HG03097 (cell line): ENCODE measurements at regions not wholly inside any gene's neighbourhood (a gene's known extent, or its start where the extent isn't known, plus 50 kb on each side); places are given as distances from the start of the nearest gene placed in this dataset.

Experiments used
- ATAC-seq: cut with Tn5 transposase; IDR thresholded peaks from one replicate; pipeline ENCODE4 v1.9.1; 2021; ENCODE audit not compliant: unreplicated experiment, low FRiP score

GRCh38 chr18:60656553-60656952 lies 284.0 kb upstream of the MC4R start:
- ATAC-seq: no peak

DNA sequence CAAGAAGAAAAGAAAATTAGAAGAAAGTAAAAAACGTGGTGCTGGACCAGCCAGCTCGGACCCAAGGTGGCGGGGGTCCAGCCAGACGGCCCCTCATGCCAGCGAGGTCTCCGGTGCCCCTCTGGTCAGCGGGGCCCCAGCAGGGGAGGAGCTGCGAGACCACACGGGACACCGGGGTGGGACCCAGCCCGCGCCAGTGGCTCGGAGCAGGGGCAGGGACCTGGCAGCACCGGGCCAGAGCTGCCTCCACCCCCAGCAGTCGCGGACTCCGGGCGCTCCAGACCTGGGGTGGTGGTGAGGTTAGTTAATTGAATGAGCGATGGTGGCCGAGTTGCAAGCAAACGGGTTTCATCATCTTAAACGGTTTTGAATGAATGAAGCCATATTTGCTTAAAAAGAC lies 289.9 kb upstream of the MC4R start:
- no peak for ATAC-seq

GRCh38 chr18:60663060-60663989 lies 290.8 kb upstream of the MC4R start:
- ATAC-seq: no peak

DNA sequence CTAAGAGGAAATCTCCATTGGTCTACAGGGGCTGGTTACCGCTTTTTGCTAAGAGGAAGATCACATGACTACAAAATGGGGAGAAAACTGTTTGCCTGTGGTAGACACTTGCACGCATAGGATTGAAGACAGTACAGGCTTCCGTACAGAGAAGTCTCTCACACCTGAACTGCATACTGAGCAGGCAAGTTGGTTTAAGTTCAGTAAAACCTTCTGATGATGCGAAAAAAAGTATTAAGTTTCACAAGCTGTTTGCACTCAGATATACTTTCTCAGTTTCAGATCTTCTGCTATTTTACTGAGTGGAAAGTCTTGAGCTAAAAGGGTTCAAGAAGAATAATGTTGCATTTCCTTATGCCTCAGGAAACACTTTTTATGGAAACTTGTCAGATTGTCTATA lies 292.2 kb upstream of the MC4R start:
- ATAC-seq: no peak

DNA sequence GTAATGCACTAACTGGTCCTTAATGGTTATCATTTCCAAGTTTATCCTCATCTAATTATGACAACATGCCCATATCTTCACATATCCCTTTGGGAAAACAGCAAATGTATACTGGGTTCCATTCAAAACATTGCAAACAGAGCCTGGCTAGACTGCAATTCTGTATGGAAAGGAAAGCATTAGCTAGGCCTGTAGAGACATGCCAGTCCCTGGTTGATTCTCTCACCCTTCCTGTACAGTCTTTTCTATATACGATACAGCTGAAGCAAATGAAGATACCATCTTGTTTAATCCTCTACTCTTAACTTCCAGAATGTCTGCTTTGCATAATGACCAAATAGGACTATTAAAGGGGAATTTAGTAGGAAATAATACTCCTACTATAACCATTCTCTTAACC lies 294.4 kb upstream of the MC4R start:
- ATAC-seq: no peak

- no peak for ATAC-seq
Measured at GRCh38 chr18:60668583-60668982, 296.0 kb upstream of the MC4R start.

DNA sequence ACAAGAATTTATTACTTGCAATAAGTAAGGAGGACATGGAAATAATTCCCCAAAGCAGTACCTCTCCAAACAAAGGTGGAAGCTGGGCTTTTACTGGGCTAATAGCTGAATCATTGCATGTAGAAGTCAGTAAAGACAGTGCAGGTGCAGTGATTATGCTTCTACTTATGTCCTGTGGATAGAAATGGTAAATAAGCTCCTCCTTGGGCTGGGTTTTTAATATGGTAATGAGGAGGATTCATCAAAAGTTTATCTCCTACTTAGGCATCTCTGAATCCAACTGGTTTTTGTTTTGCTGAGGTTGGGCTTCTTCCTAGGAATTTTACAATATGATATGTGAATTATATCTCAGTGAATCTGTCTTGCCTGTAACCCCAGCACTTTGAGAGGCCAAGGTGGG lies 297.4 kb upstream of the MC4R start:
- no peak for ATAC-seq

GRCh38 chr18:60671021-60671420 lies 298.4 kb upstream of the MC4R start:
- no peak for ATAC-seq

- ATAC-seq: no peak
Measured at GRCh38 chr18:60675126-60675525, 302.6 kb upstream of the MC4R start.

DNA sequence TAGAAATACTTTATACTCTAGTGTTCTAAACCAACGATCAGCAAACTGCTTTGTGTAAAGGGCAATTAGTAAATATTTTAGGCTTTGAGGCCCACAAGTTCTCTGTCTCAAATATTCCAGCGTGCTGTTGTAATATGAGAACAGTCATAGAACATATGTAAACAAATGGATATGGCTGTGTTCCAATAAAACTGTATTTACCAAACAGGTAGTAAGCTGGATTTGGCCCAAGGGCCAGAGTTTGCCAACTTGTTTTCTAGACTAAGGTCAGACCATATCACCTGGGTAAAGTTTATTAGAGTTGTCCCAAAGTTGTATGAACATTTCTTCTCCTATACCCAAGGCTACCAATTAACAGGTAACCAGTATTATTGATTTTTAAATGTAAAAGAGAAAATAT lies 303.2 kb upstream of the MC4R start:
- no peak for ATAC-seq

DNA sequence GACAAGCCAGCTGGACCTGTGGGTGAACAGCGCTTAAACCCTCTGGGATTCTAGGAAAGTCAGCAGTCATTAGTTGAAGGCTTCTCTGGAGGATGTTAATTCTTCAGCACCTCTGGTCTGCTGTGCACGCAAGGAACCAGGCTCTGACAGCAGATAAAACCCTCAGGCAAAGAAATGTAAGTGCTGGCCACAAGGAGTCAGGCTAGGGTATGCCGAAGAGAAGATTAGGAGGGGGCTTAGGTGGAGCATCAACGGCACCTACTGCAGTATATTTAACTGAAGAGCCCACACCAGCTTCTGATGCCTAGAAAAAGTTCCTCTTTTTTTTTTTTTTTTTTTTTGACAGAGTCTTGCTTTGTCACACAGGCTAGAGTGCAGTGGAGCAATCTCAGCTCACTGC lies 304.2 kb upstream of the MC4R start:
- no peak for ATAC-seq

- no peak for ATAC-seq
Measured at GRCh38 chr18:60684843-60685513, 312.4 kb upstream of the MC4R start.

DNA sequence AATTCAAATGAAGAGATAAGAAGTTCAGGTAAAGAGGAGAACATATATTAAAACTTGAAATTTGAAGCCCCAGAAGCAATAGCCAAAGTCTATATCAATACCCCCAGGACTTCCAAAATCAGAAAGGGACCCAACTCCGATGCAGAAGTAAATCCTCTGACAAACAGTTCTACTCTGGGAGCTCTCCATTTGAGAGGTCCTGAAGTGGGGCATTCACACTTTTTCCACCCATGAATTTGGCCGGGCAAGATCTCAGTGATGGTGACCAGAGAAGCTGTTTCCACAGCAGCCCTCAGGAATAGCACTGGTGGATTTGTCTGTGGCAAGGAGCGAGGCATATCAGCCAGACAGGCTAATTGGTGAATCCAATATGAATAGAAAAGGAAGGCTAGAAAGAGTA lies 313.6 kb upstream of the MC4R start:
- ATAC-seq: no peak

- ATAC-seq: no peak
Measured at GRCh38 chr18:60691061-60691460, 318.5 kb upstream of the MC4R start.

GRCh38 chr18:60693426-60693825 lies 320.9 kb upstream of the MC4R start:
- no peak for ATAC-seq

DNA sequence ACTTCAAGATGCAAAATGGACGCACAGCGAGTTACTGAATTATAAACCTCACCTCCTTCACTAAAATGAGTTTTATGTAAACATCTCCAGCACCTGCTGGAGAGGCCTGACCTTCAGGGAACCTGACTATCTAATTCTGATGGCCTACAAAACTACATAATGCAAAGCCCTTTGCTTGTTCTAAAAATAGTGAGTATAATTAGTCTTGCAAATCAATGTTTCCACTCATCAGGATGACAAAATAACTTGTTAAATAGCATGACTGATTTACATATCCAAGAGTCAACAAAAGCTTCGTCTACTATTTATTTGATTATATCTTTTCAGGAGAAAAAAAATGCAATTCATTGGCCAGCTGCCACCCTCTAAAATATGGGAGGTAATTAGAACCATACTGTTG lies 326.3 kb upstream of the MC4R start:
- ATAC-seq: no peak

GRCh38 chr18:60722742-60723141 lies 350.2 kb upstream of the MC4R start:
- no peak for ATAC-seq

DNA sequence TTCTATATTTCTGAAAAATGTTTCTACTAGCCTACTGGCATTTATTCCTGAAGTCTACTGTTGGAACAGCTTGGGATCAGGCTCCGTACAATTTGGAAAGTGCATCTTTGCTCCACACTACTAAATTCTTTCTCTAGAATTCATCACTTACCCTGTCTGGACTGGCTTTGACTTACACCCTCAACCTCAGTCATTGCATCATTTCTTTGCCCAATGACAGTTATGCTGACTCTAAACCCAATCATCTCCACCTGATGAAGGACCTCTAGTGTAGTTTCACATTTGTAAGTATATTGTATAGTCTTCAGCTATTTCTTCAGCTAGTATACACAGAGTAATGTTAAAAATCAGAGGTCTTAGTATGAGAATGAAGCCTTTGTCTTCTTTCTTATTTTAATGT lies 359.6 kb upstream of the MC4R start:
- ATAC-seq: no peak

DNA sequence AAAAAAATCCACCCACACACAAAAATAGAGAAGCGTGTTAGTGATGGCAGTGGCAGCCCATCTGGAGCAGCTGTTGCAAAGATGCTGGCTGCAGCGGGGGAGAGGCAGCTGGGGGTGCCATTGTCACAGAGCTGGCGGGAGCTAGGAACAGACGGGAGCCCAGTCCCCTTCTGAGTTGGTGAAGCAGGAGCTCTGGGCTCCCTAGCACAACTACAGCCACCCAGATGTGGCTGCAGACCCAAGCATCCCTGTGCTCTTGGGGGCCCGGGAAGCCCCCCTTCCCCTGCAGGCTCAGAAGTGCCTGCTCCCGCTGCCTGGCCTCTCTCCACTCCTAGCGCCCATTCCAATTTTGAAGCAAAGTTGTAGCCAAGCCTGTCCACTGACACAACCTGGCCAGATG lies 366.6 kb upstream of the MC4R start:
- ATAC-seq: no peak

DNA sequence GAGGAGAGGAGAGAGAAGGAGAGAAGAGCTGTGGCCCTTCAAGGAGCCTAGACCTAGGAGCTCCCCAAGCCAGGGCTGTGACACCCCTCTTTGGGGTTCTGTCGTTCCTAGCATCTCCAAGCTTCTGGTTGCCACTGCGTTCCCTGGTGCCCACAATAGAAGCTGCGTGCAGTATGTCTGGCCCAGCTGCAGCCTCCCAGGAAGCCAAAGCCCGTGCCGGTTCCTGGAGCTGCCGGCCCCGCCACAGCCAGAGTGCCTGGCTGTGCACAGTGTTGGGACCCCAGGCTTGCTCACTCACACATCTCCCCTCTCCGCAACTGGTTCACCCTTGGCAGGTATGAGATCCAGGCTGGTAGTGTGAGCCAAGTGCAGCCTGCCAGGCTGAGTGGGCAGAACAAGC lies 367.7 kb upstream of the MC4R start:
- ATAC-seq: no peak

GRCh38 chr18:60746491-60746890 lies 373.9 kb upstream of the MC4R start:
- no peak for ATAC-seq

DNA sequence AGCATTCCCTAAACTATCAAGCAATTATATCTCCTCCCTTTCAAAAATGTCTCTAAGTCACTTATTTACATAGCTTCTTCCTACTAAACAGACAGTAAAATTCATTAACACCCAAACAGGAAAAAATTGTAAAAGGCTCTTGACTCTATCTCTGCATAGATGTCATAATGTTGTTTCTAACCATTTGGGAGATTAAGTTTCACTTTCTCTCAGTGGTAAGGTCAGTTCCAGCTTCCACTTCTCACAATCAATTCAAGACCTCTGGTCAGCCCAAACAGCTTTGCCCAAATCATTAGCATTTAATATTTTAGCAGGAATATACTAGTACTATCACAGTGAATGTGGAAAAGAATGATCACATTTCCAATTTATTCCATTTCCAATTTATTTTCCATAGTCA lies 374.3 kb upstream of the MC4R start:
- no peak for ATAC-seq
